ENCODE measurements at regions not wholly inside any gene's neighbourhood (a gene's known extent, or its start where the extent isn't known, plus 50 kb on each side); places are given as distances from the start of the nearest gene placed in this dataset.

DNA sequence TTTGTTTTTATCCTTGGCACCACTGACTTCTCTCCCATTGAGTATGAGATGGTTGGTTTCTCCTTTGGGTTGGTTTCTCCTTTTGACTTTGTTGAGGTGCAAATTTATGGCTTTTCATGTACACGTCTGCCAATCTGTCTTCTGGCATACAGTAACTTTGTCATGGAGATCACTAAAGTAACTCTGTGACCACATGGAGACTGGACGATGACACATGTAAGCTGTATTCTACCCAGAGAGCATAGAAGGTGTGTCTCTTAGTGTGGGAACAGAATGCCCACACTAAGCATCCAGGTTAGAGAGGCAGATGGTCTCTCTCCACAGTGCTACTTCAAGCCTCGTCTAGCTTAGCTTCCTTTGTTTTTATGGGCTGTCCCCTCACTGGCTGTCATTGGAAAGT is 897.5 kb downstream of the SUCLG1 start:
- no peak for DNase-seq (ENCODE audit: low read depth)

DNA sequence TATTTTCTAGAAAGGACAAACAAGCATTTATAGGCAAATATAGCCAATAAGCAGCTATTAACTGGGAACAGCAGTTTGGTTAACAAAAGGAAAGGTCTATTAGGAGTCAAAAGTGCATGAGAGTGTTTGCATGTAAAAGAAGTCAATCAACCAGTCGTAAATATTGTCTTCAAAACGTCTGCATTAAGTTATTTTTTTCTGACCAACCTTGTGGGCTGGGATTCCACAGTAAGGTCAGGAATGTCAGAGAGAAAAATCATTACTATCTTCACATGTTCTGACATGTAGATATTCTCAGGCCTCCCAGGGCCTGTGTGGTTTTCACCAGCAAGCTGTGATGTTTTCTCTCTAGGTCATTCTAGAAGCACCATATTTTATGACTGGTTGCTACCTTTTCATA is 922.5 kb downstream of the SUCLG1 start:
- peak; percentile 46 for DNase-seq (ENCODE audit: low read depth)

DNA sequence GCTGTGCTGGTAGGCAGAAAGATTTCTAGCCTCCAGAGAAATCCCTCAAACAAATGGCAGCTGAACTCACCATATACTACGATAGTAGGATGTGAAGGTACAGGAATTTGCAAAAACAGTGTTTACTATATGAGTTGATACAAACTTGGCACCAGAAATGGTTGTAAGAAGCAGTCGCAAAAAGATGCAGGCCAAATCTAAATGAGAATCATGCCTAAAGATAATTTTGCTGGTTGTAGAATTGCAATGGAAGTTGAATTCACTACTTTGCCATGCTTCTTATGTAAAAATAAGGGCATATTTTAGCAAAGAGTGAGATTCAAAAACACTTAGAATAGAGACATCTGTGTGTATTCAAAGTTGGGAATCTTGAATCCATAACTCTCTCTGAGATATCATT is 924.7 kb downstream of the SUCLG1 start:
- DNase-seq (ENCODE audit: low read depth): no peak

DNA sequence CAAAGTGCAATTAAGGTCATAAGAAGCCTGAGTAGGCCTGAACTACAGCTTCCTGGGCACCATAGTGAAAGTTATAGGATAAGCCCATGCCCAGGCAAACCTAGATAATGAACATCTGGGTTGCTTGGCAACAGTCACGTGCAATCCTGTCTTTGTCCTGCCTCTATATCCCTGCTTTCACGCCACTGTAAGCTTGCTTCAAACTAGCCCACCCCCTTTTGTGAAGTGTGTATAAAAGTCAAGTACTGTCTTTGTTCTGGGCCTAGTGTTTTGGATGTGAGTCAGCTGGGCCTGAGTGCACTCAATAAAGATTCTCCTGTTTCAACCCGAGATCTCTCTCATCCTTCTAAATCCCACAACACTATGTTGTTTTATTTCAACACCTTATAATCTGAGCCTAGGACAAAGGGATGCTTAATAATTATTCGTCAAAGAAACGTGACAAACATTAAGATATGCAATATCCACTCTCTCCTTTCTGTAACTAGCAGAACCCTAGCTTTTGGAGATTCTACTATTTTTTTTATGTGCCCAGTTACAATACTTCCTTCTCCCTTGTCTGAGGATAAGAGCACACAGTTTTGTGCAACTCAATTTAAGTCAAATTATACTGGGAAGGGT is 927.8 kb downstream of the SUCLG1 start:
- DNase-seq (ENCODE audit: low read depth): no peak

DNA sequence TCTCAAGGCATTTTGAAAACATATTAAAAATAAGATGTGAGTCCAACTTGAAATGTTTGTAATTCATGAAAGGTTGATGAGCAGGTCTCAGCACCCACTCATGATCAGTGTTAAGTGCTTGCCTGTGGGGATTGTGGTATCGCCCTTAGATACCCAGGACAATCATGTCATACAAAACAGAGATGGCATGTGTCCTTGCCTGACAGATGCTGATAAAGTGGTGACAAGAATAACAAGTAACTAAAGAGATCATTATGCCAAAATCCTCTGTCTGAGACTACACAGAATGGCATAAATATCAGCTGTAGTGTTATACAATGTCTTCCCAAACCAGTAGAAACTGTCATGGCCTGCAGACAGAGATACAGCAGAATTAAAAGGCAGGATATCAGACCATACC is 930.3 kb downstream of the SUCLG1 start:
- DNase-seq (ENCODE audit: low read depth): no peak

DNA sequence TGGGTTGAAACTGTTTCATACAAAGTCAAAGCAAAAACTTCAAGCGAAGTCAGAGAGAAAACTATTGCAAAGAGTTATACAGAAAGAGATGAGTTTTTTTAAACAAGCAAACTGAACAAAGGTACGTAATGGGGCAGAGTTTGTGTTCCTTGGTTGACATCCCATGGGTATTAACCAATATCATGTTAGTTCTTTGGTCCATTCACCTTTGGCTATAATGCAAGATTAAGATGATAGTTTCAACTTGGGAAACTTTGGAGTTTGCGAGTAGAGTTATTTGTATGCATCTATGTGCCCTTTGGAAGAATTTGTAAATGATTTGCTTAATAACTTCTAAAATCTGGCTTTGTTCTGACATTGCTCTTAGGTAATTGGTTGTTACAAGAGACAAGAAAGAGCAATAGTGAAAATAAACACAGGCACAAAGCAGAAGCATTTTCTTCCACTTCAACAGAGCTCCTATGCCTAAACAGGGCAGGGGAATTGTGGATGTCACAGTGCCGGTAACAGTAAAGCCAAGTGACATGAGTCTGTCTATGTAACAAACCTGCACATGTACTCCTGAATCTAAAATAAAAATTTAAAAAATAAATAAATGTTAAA is 936.1 kb downstream of the SUCLG1 start:
- DNase-seq (ENCODE audit: low read depth): no peak

DNA sequence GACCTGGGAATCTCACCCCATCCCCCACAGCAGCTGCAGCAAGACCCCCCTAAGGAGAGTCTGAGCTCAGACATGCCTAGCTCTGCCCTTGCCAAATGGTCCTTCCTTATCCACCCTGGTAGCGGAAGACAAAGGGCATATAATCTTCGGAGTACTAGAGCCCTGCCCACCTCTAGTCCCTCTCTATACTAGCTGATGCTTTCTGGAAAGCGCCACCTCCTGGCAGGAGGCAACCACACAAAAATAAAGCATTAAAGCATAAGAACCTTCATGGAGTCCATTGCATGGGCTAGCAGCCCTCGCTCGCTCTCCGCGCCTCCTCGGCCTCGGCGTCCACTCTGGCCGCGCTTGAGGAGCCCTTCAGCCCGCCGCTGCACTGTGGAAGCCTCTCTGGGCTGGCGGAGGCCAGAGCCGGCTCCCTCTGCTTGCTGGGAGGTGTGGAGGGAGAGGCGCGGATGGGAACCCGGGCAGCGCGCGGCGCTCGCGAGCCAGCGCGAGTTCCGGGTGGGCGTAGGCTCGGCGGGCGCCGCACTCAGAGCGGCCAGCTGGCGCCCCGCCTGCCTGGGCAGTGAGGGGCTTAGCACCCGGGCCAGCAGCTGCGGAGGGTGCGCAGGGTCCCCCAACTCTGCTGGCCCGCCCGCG is 941.2 kb downstream of the SUCLG1 start:
- DNase-seq (ENCODE audit: low read depth): no peak

DNA sequence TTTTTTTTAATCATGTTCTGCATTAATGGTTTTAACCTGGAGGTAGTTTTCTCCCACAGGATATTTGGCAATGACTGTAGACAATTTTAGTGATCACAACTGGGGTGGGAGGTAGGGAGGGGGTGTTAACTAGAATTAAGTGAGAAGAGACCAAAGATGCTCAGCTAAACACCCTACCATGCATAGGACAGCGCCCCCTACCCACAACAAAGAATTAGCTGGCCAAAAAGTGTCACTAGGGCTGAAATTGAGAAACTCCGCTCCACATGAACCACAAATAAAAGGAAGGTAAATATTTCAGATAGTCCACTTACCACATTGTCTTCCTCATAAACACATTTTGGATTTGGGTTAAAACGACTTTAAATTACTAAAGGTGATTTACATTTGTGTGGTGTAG is 942.6 kb downstream of the SUCLG1 start:
- DNase-seq (ENCODE audit: low read depth): no peak

DNA sequence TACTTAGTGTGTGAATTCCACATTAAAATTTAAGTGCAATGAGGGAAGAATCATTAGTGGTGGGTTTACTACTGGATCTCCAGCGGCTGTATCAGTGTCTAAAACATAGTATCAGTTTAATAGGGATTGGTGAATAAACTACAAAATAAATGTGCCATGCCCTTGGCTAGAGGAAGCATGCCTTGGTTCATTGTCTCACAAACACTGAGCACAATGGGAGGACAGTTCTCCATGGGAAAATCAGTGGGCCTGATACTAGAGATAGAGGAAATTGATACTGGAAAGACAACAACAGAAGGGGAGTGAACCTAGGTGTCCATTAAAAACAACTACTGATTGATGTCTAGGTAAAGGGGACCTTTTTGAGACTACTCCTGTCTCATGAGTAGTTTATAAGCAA is 971.6 kb downstream of the SUCLG1 start:
- DNase-seq (ENCODE audit: low read depth): no peak

DNA sequence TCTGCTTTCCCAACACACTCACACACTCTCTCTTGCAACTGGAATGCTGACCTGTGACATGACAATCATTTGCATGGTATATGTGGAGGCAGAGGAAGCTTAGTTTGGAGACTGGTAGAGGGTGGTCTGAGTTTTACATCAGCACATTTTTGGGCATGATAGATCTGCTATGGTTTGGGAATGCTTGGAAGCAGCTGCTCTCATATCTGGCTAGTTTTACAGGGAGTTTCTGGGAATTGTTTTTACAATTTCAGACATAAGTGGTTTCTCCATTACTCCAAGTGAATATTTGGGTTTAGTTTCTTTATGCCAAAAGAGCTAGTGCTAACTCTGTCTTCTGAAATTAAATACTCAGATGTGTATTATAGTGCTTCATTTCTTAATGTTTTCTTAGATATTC is 977.6 kb downstream of the SUCLG1 start:
- no peak for DNase-seq (ENCODE audit: low read depth)

DNA sequence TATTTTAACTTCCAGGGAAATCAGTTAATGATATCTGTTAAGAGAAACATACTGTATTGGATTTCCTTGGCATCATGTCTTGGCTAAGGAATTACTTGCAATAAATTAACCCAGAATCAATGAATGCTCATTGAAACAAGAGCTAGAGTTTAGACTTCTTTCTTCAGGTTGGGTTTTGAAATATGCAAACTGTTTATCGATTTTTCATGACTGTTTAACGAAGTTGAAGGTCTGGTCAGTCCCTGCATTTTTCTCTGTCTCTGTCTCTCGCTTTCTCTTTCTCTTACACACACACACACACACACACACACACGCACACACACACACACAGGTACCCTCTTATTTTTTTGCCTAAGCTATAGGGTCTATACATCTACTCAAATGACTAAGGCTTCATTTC is 981.0 kb downstream of the SUCLG1 start:
- DNase-seq (ENCODE audit: low read depth): no peak

DNA sequence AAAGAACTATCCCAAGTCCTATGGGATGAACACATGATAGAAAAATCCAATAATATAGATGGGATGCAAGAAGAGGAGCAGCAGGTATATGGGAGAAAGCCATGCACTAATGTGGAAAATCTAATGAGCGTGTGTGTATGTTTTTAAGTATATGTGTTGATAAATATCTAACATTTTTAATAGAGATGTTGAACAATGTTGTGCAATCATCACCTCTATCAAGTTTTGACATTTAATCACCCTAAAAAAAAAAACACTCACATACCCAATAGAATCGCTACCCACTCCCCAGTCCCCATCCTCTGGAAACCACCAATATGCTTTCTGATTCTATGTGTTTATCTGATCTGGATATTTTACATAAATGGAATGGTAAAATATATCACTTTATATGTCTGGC is 983.7 kb downstream of the SUCLG1 start:
- DNase-seq (ENCODE audit: low read depth): no peak

DNA sequence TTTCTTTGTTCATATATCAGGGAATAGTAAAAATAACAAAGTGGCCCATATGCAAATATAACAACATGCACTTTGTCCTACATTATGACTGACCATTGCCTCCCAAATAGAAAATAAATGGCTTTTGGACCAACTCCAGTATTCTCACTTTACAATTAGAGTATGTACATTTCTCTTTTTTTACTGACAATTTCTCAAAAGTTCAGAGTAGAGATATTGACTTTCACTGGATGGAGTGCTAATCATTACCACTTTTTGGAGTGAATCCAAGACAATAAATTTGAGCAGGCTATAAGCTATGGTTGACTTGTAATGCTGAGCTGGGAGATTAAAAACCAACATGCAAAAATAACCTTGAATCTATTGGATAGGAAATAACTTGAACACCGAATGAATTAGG is 987.4 kb downstream of the SUCLG1 start:
- no peak for DNase-seq (ENCODE audit: low read depth)

DNA sequence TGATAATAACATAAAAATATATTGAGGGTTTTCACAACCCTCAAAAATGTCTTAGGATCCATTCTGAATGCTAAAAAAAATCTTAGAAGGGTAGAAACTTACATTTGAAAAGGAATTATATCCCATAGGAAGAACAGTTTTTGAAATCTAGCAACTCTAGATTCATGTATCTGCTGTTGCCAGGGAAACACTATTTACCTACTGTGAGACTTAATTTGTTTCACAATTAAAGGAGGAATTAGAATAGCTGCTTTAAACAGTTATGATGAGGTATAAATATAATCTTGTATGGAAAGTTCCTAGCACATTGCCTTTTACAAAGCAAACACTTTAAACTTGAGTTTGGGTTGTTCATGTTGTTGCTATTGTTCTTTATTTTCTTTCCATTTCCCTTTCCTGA is 988.2 kb downstream of the SUCLG1 start:
- no peak for DNase-seq (ENCODE audit: low read depth)

DNA sequence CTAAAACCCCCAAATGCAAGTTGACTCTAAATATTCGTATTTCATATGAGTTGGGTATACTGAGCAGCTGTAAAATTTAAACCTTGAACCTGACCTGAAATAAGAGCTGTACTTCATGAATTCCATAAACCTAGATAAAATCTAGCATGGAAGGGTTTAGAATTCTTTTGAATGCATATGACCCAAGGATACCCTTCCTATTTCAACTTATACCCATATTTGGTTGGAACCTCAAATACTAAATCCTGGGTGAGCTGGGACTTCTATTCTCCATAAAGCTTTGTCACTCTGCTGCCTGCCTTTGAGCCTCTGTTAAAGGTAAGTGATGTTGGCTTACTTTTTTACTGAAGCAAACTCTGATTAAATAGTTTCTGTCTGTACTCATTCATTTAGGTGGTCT is 994.6 kb downstream of the SUCLG1 start:
- DNase-seq (ENCODE audit: low read depth): no peak

DNA sequence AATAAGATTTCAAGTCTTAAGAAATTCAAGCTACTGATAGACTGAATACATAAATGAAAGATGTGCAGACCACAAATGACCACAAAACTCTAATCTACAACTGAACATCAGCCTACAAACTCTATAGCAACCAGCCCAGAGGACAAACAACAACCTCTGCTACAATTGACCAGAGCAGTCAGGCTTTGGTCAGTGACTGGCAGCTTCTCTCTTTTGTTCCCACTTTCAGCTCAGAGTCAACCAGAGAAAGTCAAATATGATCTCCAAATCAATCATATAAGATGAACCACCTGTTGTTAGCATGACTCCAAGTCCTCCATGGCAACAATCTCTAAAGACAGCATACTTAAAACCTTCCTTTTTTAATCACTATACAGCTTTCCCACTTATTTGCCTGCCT is 996.2 kb downstream of the SUCLG1 start:
- no peak for DNase-seq (ENCODE audit: low read depth)

DNA sequence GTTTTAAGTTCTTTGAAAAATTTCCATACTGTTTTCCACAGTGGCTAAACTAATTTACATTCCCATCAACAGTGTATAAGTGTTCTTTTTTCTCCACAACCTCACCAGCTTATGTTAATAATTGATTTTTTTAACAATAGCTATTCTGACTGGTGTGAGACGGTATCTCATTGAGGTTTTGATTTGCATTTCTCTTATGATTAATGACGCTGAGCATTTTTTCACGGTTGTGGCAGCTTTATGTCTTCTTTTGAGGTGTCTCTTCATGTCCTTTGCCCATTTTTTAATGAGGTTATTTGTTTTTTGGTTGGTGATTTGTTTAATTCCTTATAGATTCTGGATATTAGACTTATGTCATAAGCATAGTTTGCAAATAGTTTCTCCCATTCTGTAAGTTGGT is 997.9 kb downstream of the SUCLG1 start:
- DNase-seq (ENCODE audit: low read depth): no peak

DNA sequence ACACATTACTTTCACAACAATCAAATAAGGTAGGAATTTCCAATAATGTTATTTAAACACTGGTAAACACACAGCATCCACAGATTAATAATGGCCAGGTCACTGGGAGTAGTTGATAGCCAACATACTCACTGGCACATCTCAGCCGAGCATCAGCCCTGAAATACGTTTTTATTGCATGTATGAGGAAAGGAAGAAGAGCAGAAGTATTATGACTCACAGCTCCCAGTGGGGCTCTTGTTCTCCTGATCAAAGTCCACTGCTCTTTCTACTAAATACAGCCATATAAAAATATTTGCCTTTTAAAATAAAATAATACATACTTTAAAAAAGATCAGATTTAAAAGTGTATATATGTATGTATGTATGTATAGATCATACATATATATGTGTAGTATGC is 999.6 kb downstream of the SUCLG1 start:
- no peak for DNase-seq (ENCODE audit: low read depth)

DNA sequence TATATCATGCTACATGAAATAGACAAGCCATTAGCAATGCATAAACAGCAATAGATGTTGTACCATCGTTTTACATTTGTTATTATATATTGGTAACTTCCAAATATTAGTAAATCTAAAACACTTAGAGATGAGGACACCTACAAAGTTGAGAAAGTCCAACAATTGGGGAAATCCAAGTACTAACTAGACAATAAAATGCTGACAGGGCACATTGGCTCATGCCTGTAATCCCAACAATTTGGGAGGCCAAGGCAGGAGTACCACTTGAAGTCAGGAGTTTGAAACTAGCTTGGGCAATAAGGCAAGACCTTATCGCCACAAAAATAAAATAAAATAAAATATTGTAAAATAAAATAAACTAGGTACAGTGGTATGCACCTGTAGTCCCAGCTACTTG is 1023.1 kb downstream of the SUCLG1 start:
- DNase-seq (ENCODE audit: low read depth): no peak

DNA sequence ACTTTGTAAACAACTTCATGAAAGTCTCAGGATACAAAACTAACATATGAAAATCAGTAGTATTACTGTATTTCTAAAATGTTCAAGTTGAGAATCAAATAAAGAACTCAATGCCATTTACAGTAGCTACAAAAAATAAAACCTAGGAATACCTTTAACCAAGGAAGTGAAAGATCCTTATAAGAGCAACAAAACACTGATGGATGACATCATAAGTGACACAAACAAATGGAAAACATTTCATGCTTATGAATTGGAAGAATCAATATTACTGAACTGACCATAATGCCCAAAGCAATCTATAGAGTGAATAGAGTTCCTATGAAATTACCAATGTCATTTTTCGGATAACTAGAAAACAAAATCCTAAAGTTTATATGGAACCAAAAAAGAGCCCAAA is 1038.1 kb downstream of the SUCLG1 start:
- no peak for DNase-seq (ENCODE audit: low read depth)

DNA sequence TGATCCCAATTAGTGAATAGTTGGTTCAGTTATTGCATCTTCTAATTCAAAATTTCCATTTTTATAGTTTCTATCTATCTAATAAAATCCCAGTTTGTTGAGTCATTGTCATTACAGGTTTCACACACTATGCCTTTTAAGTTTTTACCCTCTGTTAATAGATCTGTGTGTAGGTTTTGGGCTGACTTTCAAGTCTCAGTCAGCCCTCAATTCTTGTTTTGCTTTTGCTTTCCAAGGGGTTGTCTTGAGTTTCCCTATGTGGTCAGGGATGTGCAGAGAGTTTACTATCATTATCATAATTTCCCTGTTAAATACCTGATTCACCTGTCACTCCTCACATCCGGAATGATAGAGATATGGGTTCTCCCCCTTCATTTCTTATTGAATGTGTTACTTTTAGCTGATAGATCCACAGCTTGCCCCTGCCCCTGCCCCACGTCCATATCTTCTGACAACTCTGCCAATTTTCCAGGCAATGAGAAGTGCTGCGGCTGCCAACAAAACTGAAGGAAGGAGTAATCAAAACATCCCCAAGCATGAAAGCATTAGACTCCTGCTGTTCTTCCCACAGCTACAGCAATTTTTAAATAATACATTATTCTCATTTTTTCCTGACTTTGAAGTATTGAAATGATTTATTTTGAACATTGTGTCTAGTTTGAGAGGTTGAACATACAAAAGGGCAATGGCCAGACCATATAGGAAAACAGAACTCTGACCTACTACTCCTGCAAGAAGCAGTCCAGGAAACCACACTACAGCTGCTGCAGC is 1064.8 kb downstream of the SUCLG1 start:
- DNase-seq (ENCODE audit: low read depth): no peak

DNA sequence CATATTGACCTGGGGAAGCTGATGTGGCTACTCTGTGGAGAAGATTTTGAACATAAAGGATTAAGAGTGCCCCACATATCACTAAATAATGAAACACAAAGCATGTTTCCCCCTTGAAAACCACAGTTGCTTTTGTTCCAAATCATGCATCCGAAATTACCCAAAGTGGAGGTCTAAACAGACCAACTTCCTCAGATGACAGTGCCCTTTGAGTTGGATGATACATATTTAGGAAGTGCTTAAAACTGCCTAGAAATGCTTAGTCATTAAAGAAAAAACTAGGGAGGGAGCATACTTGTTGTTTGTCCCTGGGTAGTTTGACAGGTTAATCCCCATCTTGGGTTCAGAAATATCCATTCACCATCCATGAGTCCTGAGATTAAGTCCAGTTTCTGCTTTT is 1070.3 kb downstream of the SUCLG1 start:
- no peak for DNase-seq (ENCODE audit: low read depth)

DNA sequence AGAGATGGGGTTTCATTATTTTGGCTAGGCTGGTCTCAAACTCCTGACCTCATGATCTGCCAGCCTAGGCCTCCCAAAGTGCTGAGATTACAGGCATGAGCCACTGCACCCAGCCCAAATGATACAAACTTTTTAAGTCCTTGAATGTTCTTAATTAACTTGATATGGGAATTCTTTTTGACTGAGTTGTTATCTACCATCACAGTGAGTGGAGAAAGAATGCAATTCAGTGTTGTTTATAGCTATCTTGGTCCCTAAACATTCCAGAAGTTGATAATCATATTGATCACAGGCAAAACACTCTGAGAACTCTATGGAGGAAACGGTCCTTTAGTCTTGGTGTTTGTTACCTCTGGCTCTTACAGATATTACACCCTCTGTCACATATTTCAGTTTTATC is 1072.5 kb downstream of the SUCLG1 start:
- DNase-seq (ENCODE audit: low read depth): peak; percentile 59
